NB4 (cell line): ENCODE measurements at regions not wholly inside any gene's neighbourhood (a gene's known extent, or its start where the extent isn't known, plus 50 kb on each side); places are given as distances from the start of the nearest gene placed in this dataset.

Experiments used
- CTCF ChIP-seq: IDR thresholded peaks from one replicate; pipeline ENCODE4 v1.5.1; 2012; ENCODE audit warnings: low read depth, low read length
- MYC ChIP-seq: IDR thresholded peaks from 2 replicates; pipeline ENCODE4 v1.6.1; 2011; ENCODE audit warnings: low read depth, low read length
- POLR2A ChIP-seq: IDR thresholded peaks from 2 replicates; pipeline ENCODE4 v1.6.1; 2011; ENCODE audit warnings: mild to moderate bottlenecking; ENCODE audit not compliant: insufficient read length; ENCODE audit errors: extremely low read depth
- TF ChIP-seq, protein P1 (sequence below): IDR thresholded peaks from 2 replicates; pipeline ENCODE4 v1.6.1; 2011; ENCODE audit warnings: low read depth, low read length

- TF ChIP-seq CTCF (no peak), POLR2A (no peak), MYC (no peak)
- TF ChIP-seq, protein P1, sequence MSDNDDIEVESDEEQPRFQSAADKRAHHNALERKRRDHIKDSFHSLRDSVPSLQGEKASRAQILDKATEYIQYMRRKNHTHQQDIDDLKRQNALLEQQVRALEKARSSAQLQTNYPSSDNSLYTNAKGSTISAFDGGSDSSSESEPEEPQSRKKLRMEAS: no peak
These were observed 163.4 kb upstream of the CACNA1E start for GRCh38 chr1:181319907-181320306.
